K562 (cell line): ENCODE measurements at regions not wholly inside any gene's neighbourhood (a gene's known extent, or its start where the extent isn't known, plus 50 kb on each side); places are given as distances from the start of the nearest gene placed in this dataset.

Source experiments
- ATAC-seq: fragments of 200-7000 bp; cut with Tn5 transposase; 3 replicates; pipeline ENCODE4 v1.9.1; 2020; ENCODE audit warnings: moderate library complexity
- BruUV-seq: library from RNA; stranded (reverse); fragments of 400-500 nt; replicated peaks from 2 replicates; lab custom pipeline; 2021; lab: Mats Ljungman, UMichigan
- CTCF ChIA-PET: fragments of 300-600 bp; formaldehyde crosslinking; extraction: SDS; loops from one replicate; lab custom pipeline; 2021; ENCODE audit warnings: low intra/inter-chr PET ratio; lab: Yijun Ruan, JAX
- POLR2A ChIA-PET: fragments of 300-600, 350-650 bp; sonication (Branson Sonifier 250); formaldehyde crosslinking; extraction: SDS; loops from one replicate; lab custom pipeline; 2021; ENCODE audit warnings: antibody characterized with exemption, inconsistent platforms; lab: Yijun Ruan, JAX
- DNase-seq, 4 experiments: peaks; one replicate each; pipeline versions ENCODE4 v3.0.0 to v3.0.0-alpha.2; 2011 to 2018; ENCODE audit warnings: low spot score in 3 of 4, mixed read lengths in 3 of 4; ENCODE audit errors: extremely low read depth in 1 of 4
- FAIRE-seq: peaks from 2 replicates; lab custom pipeline; 2011; peaks lifted over from hg19 to GRCh38; lab: Jason Lieb, UNC
- H2AFZ ChIP-seq: 2 replicates; pipeline ENCODE4 v1.6.0; 2011; ENCODE audit warnings: low read depth, low read length, control low read depth, inconsistent platforms
- H3K27ac ChIP-seq: fragments of 200-600 bp; 3 replicates; pipeline ENCODE4 v1.8.0; 2011; ENCODE audit warnings: low read depth, mild to moderate bottlenecking, control low read depth, inconsistent platforms, low read length, moderate library complexity, mixed read lengths; ENCODE audit errors: extremely low read depth
- H3K27me3 ChIP-seq, 2 experiments: fragments of 300-600 bp in 1 of 2; 2 replicates in 1 of 2; 3 replicates in 1 of 2; pipeline versions ENCODE4 v1.6.0 to v1.8.0; 2011; ENCODE audit warnings: inconsistent platforms in 2 of 2, low read length in 2 of 2, mild to moderate bottlenecking in 1 of 2, mixed read lengths in 1 of 2, moderate library complexity in 1 of 2; ENCODE audit not compliant: control insufficient read depth in 2 of 2, insufficient read depth in 2 of 2
- H3K36me3 ChIP-seq: fragments of 300-600 bp; 3 replicates; pipeline ENCODE4 v1.8.0; 2011; ENCODE audit warnings: mild to moderate bottlenecking, low read length, inconsistent platforms; ENCODE audit not compliant: control insufficient read depth, insufficient read depth
- H3K4me1 ChIP-seq, 2 experiments: fragments of 200-600 bp in 1 of 2; replicated peaks in 1 of 2; 2 replicates in 1 of 2; 3 replicates in 1 of 2; pipeline versions ENCODE4 v1.5.1 to v1.8.0; 2011; ENCODE audit warnings: inconsistent platforms in 2 of 2, low read length in 2 of 2, mild to moderate bottlenecking in 1 of 2, mixed read lengths in 1 of 2, moderate library complexity in 1 of 2; ENCODE audit not compliant: control insufficient read depth in 2 of 2, insufficient read depth in 2 of 2
- H3K4me2 ChIP-seq: 2 replicates; pipeline ENCODE4 v1.6.1; 2011; ENCODE audit warnings: low read length, control low read depth, inconsistent platforms, mixed read lengths; ENCODE audit not compliant: insufficient read depth
- H3K4me3 ChIP-seq: fragments of 200-600 bp; sonication (generic), shearing (Covaris generic); 2 replicates; pipeline ENCODE4 v1.5.1; 2016; ENCODE audit warnings: control low read depth, inconsistent platforms
- H3K79me2 ChIP-seq: fragments of 200-600 bp; 3 replicates; pipeline ENCODE4 v1.8.0; 2011; ENCODE audit warnings: low read length, inconsistent platforms; ENCODE audit not compliant: control insufficient read depth, insufficient read depth
- H3K9ac ChIP-seq, 2 experiments: 2 replicates each; pipeline versions ENCODE4 v1.6.0 to v1.6.1; 2011; ENCODE audit warnings: low read depth in 2 of 2, low read length in 2 of 2, control low read depth in 1 of 2, inconsistent platforms in 1 of 2, mild to moderate bottlenecking in 1 of 2, mixed read lengths in 1 of 2; ENCODE audit not compliant: insufficient read depth in 1 of 2
- H3K9me1 ChIP-seq: one replicate; pipeline ENCODE4 v1.6.0; 2011; ENCODE audit warnings: inconsistent platforms, mild to moderate bottlenecking, low read length, moderate library complexity; ENCODE audit not compliant: control insufficient read depth, insufficient read depth
- H3K9me3 ChIP-seq: replicated peaks from 2 replicates; pipeline ENCODE4 v1.5.1; 2011; ENCODE audit warnings: low read depth, low read length, inconsistent platforms; ENCODE audit not compliant: control insufficient read depth, insufficient read depth
- H4K20me1 ChIP-seq: replicated peaks from 2 replicates; pipeline ENCODE4 v1.6.1; 2011; ENCODE audit warnings: low read length, inconsistent platforms, mixed read lengths; ENCODE audit not compliant: control insufficient read depth, insufficient read depth
- CREB5 ChIP-seq: fragments of 250-450 bp; sonication (Bioruptor Pico); IDR thresholded peaks from 2 replicates; pipeline ENCODE4 v1.5.0; 2020; ENCODE audit warnings: mild to moderate bottlenecking
- MYC ChIP-seq, 2 experiments: fragments of 250-450 bp in 1 of 2; sonication (Bioruptor Pico) in 1 of 2; IDR thresholded peaks; 2 replicates each; pipeline versions ENCODE4 v1.5.1 to v1.6.1; 2012 to 2021; ENCODE audit warnings: low read depth in 2 of 2, borderline replicate concordance in 1 of 2, improper control_type of control experiment in 1 of 2, low read length in 1 of 2, mild to moderate bottlenecking in 1 of 2, moderate library complexity in 1 of 2
- MYNN ChIP-seq, 2 experiments: sonication (generic); formaldehyde crosslinking in 1 of 2; IDR thresholded peaks; 2 replicates each; pipeline versions ENCODE4 v1.5.0 to v1.6.1; 2016 to 2020; ENCODE audit warnings: antibody characterized with exemption in 1 of 2, missing genetic modification reagents in 1 of 2
- POLR3G ChIP-seq: IDR thresholded peaks from 2 replicates; pipeline ENCODE4 v1.6.1; 2011; ENCODE audit not compliant: insufficient read length, insufficient replicate concordance; ENCODE audit errors: extremely low read depth
- ZBTB40 ChIP-seq, 2 experiments: fragments of 450-650 bp in 1 of 2; sonication (generic) in 1 of 2; formaldehyde crosslinking in 1 of 2; IDR thresholded peaks; 2 replicates each; pipeline versions ENCODE4 v1.7.1 to v1.9.0; 2016 to 2022; ENCODE audit warnings: inconsistent platforms in 1 of 2, mild to moderate bottlenecking in 1 of 2, missing genetic modification reagents in 1 of 2
- ZBTB8A ChIP-seq: fragments of 450-650 bp; IDR thresholded peaks from 2 replicates; pipeline ENCODE4 v1.6.1; 2018; ENCODE audit warnings: mild to moderate bottlenecking, moderate library complexity; ENCODE audit not compliant: partially characterized antibody
- ZNF263 ChIP-seq: sonication (generic); formaldehyde crosslinking; IDR thresholded peaks from 2 replicates; pipeline ENCODE4 v1.8.0; 2022; ENCODE audit warnings: mild to moderate bottlenecking, missing genetic modification reagents, borderline replicate concordance
- WGBS: fragments of 100-300 bp; shearing (Covaris generic); methylation state at CpG from one replicate; pipeline ENCODE4 v1.1.6; 2016; ENCODE audit warnings: low coverage, mixed read lengths; ENCODE audit not compliant: insufficient coverage; ENCODE audit errors: missing lambda C conversion rate; 5-methylcytosine and 5-hydroxymethylcytosine counted together
- in situ Hi-C: fragments of 300-500 bp; cut with MboI; formaldehyde crosslinking; loops from 4 replicates; pipeline ENCODE4 v1.15.0; 2018; ENCODE audit warnings: inconsistent platforms, mixed read lengths
- intact Hi-C: fragments of 100-400 bp; cut with micrococcal nuclease; formaldehyde crosslinking; loops from 2 replicates; pipeline ENCODE4 v1.14.2; 2022

- H3K79me2 ChIP-seq: no peaks in the 10 kb centered on the region
- no peaks in the 10 kb centered on the region for H3K27me3 ChIP-seq
- DNase-seq: no peak
- intact Hi-C loops: no loop called here
- no TSS peak for BruUV-seq
- ChIA-PET CTCF (no interaction called here), POLR2A (no interaction called here)
- in situ Hi-C loops: no loop called here
- no peak overlapping the region for H3K4me2 ChIP-seq
- no peak overlapping the region for H2AFZ ChIP-seq
- ATAC-seq: no peak
- no peak for FAIRE-seq
- no peaks in the 10 kb centered on the region for H3K9me3 ChIP-seq
- no peaks in the 10 kb centered on the region for H3K4me1 ChIP-seq
- H3K4me3 ChIP-seq: no peak overlapping the region
- WGBS: 2% methylated on average over 3 of the region's 3 CpGs
- no peaks in the 10 kb centered on the region for H4K20me1 ChIP-seq
- H3K27ac ChIP-seq: no peak overlapping the region
- H3K36me3 ChIP-seq: no peaks in the 10 kb centered on the region
- H3K9me1 ChIP-seq: no peaks in the 10 kb centered on the region
- no peak overlapping the region for H3K9ac ChIP-seq
- no peak for TF ChIP-seq CREB5
- TF ChIP-seq ZBTB40 (IDR thresholded peaks at IDR 0.05): no peak
- no peak for TF ChIP-seq ZBTB40 (CRISPR knock-in tag; IDR thresholded peaks at IDR 0.05)
- TF ChIP-seq MYNN (IDR thresholded peaks at IDR 0.05): no peak
- no peak for TF ChIP-seq MYNN (CRISPR knock-in tag; IDR thresholded peaks at IDR 0.05)
- TF ChIP-seq ZBTB8A: no peak
- no peak for TF ChIP-seq MYC (IDR thresholded peaks at IDR 0.05; ENCODE audit: low read depth, low read length)
- no peak for TF ChIP-seq MYC (CRISPR knock-in tag; IDR thresholded peaks at IDR 0.05; ENCODE audit: borderline replicate concordance, low read depth)
- TF ChIP-seq ZNF263: no peak
- no peak for TF ChIP-seq POLR3G
Observed at GRCh38 chr10:23630885-23631284, 192.0 kb downstream of the OTUD1 start.
